Subcutaneous abdominal adipose tissue (tissue), 5 donors: ENCODE measurements at regions not wholly inside any gene's neighbourhood (a gene's known extent, or its start where the extent isn't known, plus 50 kb on each side); places are given as distances from the start of the nearest gene placed in this dataset.
"Not testable (repeated sequence)": the region's sequence is repeated elsewhere in the genome, so short reads cannot be mapped to it uniquely, and the experiment has no call there.

Source experiments
- H3K27ac ChIP-seq: one replicate; pipeline ENCODE4 v1.7.0; 2013; ENCODE audit warnings: low read depth, mild to moderate bottlenecking, inconsistent platforms, low read length, moderate library complexity
- H3K27me3 ChIP-seq, 5 donors: one replicate each; pipeline ENCODE4 v1.7.0; 2013; ENCODE audit warnings: low read length in 5 of 5, inconsistent platforms in 1 of 5; ENCODE audit not compliant: control insufficient read depth in 5 of 5, insufficient read depth in 4 of 5
- H3K36me3 ChIP-seq, 5 donors: one replicate each; pipeline ENCODE4 v1.7.0; 2013; ENCODE audit warnings: low read length in 5 of 5; ENCODE audit not compliant: control insufficient read depth in 5 of 5, insufficient read depth in 5 of 5
- H3K4me1 ChIP-seq, 5 donors: one replicate each; pipeline ENCODE4 v1.7.0; 2013; ENCODE audit warnings: low read length in 5 of 5, mild to moderate bottlenecking in 3 of 5, moderate library complexity in 1 of 5; ENCODE audit not compliant: control insufficient read depth in 5 of 5, insufficient read depth in 5 of 5
- H3K4me3 ChIP-seq, 5 donors: one replicate each; pipeline ENCODE4 v1.7.0; 2013; ENCODE audit warnings: low read length in 5 of 5, low read depth in 1 of 5
- H3K9ac ChIP-seq, 5 donors: one replicate each; pipeline ENCODE4 v1.7.0; 2013; ENCODE audit warnings: low read length in 5 of 5, mild to moderate bottlenecking in 4 of 5, moderate library complexity in 3 of 5
- H3K9me3 ChIP-seq, 5 donors: one replicate each; pipeline ENCODE4 v1.7.0; 2013; ENCODE audit warnings: low read length in 5 of 5; ENCODE audit not compliant: control insufficient read depth in 5 of 5
- donor health status: healthy.
- donor health status: healthy.
- donor health status: healthy.
- donor health status: healthy.
- donor health status: healthy.

DNA sequence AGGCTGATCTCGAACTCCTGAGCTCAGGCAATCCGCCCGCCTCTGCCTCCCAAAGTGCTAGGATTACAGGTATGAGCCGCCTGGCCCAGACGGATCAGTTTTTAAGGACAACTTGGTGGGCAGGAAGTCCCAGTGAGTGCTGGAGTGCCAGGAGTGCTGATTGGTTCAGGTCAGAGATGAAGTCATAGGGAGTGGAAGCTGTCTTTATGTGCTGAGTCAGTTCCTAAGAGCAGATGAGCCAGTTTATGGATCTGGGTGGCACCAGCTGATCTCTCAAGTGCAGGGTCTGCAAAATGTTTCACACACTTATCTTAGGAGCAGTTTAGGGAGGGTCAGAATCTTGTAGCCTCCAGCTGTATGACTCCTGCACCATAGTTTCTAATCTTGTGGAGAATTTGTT is 292.1 kb upstream of the ELAVL2 start:
- Histone ChIP-seq H3K36me3 (no peaks in the 10 kb centered on the region), H3K4me1 (no peaks in the 10 kb centered on the region), H3K27ac (no peak overlapping the region), H3K27me3 (no peaks in the 10 kb centered on the region), H3K4me3 (no peak overlapping the region), H3K9ac (no peak overlapping the region), H3K9me3 (no peaks in the 10 kb centered on the region)

DNA sequence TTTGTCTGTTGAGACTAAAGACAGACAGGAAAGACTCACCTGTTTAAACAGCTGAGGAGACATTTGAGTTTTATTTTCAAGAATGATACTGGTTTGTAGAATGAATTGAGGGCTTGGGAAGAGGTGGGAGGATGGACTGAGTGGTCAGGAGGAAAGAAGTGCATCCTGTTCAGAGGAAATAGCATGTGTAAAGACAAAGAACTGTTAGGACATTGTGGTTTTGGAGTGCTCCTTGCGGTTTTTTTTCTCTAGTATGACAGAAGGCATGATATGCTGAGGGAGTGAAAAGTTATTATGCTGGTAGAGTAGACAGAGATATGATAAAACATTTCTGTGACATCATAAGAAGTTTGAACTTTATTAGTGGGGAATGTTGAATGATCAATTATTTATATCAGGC is 270.7 kb upstream of the ELAVL2 start:
- H3K27me3 ChIP-seq = no peaks in the 10 kb centered on the region
- no peaks in the 10 kb centered on the region for H3K36me3 ChIP-seq
- H3K27ac ChIP-seq = no peak overlapping the region
- peaks cover 0 to 5% (median 0%) of the 10 kb centered on the region in 5 donors for H3K9me3 ChIP-seq
- no peak overlapping the region for H3K9ac ChIP-seq
- H3K4me1 ChIP-seq = no peaks in the 10 kb centered on the region
- H3K4me3 ChIP-seq = no peak overlapping the region

DNA sequence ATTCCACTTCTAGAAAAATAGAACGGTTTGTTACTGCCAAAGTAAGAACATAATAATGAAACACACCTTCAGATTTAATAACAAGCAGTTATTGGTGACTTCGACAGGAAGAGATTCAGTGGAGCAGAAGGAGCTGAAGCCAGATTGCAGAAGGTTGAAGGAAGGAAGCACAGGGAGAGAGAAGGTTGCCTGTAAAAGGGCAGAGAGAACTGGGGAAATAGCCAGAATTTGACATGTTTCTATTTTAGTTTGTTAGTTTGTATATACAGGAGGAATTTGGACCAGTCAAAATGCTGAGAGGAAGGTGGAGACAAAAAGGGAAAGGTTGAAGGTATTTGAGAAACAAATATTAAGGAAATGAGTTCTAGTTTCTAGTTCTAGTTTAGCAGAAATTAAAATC is 269.2 kb upstream of the ELAVL2 start:
- peaks cover 0 to 5% (median 0%) of the 10 kb centered on the region in 5 donors for H3K9me3 ChIP-seq
- no peak overlapping the region for H3K4me3 ChIP-seq
- H3K27me3 ChIP-seq = no peaks in the 10 kb centered on the region
- H3K4me1 ChIP-seq = no peaks in the 10 kb centered on the region
- H3K27ac ChIP-seq = no peak overlapping the region
- H3K9ac ChIP-seq = no peak overlapping the region
- H3K36me3 ChIP-seq = no peaks in the 10 kb centered on the region

DNA sequence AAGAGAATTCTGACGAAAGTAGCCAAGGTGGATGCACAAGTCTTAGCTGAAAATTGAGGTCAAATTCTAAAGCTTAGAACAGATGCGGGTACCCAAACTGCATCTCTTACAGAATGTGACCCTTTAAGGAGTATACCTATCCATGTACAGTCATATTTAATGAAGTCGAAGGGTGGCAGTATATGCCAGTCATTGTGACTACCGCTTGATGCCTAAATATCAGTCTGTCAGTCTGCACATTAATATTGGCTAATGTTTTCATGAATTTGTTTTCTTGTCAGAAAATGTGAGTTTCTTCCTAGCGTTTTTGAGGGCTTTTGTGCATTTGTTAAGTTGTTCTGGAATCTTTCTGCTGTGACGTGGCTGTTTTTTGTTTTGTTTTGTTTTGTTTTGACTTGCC is 264.5 kb upstream of the ELAVL2 start:
- Histone ChIP-seq H3K4me1 (no peaks in the 10 kb centered on the region), H3K27me3 (no peaks in the 10 kb centered on the region), H3K36me3 (no peaks in the 10 kb centered on the region), H3K4me3 (no peak overlapping the region), H3K9ac (no peak overlapping the region), H3K27ac (no peak overlapping the region), H3K9me3 (peaks cover 0 to 5% (median 0%) of the 10 kb centered on the region in 5 donors)

DNA sequence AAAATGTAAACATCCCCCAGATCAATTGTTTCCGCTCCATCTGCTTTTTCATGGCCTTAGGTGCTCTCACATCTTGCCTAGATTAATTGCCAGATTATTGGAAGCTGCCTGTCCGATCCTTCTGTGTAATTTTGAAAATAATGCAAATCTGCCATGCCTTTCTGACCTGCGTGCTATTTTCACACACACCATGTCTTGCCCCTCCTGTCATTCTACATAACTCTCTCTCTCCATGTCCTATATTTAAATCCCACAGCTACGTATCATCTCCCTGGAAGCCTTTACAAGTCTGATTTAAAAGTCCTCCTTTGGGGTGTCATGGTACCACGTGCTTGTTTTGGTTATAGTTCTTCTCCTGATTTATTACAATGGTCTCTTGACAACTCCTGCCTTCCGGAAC is 247.6 kb upstream of the ELAVL2 start:
- no peaks in the 10 kb centered on the region for H3K27me3 ChIP-seq
- H3K36me3 ChIP-seq = no peaks in the 10 kb centered on the region
- no peak overlapping the region for H3K27ac ChIP-seq
- peaks cover 0 to 6% (median 0%) of the 10 kb centered on the region in 5 donors for H3K9me3 ChIP-seq
- H3K4me3 ChIP-seq = no peak overlapping the region
- no peak overlapping the region for H3K9ac ChIP-seq
- peaks cover 0 to 6% (median 0%) of the 10 kb centered on the region in 5 donors for H3K4me1 ChIP-seq

DNA sequence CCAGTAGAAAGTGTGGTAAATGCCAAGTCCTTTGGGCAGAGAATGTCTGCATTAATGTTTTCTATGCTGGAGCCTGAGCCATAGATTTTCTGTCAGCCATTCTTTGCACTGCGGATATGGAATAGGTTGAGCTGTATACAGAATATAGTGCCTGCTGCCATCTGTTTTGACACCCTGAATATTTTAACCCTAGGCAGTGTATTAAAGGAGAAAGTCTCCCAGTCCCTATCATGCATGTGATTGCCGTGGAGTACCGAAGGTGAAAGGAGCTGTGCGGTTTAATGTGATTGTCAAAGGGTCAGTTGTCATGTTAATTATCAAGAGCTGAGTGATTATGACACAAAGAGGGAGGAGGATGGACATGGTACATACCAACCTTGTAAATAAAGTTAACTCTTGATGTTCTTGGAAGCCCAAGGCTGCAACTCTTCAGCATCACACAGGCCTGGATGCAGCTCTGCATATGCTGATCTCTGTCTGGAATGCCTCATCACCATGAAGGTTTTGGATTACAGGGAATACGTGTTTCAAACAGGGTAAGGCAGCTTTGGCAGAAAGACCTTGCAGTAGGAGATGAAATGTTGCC is 247.1 kb upstream of the ELAVL2 start:
- no peak overlapping the region for H3K27ac ChIP-seq
- no peaks in the 10 kb centered on the region for H3K36me3 ChIP-seq
- H3K9me3 ChIP-seq = peaks cover 0 to 5% (median 0%) of the 10 kb centered on the region in 5 donors
- peaks cover 0 to 6% (median 0%) of the 10 kb centered on the region in 5 donors for H3K4me1 ChIP-seq
- H3K4me3 ChIP-seq = no peak overlapping the region
- no peak overlapping the region for H3K9ac ChIP-seq
- no peaks in the 10 kb centered on the region for H3K27me3 ChIP-seq

DNA sequence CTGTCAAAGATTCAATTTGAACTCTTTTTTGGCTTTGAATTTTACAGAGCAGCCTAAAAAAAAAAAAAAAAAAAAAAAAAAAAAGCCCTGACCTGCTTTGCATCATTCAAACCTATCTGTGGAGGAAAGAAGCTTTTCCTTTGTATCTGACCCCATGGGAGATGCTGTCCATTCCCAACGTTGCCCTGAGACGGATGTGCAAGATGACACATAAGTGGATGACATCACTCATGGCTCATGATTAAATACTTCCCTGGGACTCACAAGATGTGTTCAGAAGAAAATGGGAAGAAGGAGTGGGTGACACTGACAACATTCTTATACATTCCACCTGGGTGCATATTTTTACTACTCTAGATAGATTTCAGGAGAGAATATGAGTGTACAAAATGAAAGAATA is 245.7 kb upstream of the ELAVL2 start:
- Histone ChIP-seq H3K4me1 (peaks cover 0 to 6% (median 0%) of the 10 kb centered on the region in 5 donors), H3K27ac (no peak overlapping the region), H3K27me3 (no peaks in the 10 kb centered on the region), H3K36me3 (no peaks in the 10 kb centered on the region), H3K9me3 (peaks cover 0 to 3% (median 0%) of the 10 kb centered on the region in 5 donors), H3K4me3 (no peak overlapping the region), H3K9ac (no peak overlapping the region)

DNA sequence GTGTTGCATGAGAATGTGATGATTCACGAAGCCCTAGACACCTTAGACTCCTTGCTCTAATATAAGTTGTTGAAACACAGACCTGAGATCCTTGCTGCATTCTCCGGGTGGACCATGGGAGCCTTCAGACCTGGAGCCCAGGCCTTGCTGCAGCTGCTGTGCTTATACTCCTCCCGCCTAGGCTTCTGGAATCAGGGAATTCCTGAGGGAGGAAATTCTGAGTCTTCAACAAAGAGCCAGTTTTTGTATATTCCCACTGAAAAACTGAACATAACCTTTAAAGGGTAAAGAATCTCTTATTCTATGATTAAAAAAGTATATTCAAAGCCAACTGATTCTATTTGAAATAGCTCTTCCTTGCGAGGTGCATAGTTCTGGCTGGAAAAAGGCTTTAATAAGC is 245.1 kb upstream of the ELAVL2 start:
- Histone ChIP-seq H3K36me3 (no peaks in the 10 kb centered on the region), H3K9ac (no peak overlapping the region), H3K4me1 (peaks cover 0 to 6% (median 0%) of the 10 kb centered on the region in 5 donors), H3K9me3 (peaks cover 0 to 3% (median 0%) of the 10 kb centered on the region in 5 donors), H3K27ac (no peak overlapping the region), H3K4me3 (no peak overlapping the region), H3K27me3 (no peaks in the 10 kb centered on the region)

DNA sequence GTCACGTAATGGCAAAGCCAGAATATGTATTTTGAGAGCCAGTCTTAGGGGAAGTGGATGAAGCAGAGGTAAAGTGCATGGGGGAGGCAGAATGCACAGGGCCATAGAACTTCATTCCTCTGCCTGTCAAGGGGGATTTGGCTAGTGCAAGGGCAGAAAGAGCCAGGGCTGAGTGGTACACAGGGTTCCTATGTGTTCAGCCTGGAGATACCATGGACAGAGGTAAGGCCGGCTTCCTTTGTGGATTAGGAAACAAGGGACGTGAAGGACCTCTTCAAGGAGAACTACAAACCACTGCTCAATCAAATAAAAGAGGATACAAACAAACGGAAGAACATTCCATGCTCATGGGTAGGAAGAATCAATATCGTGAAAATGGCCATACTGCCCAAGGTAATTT is 241.1 kb upstream of the ELAVL2 start:
- not testable (repeated sequence) for H3K27me3 ChIP-seq, H3K9me3 ChIP-seq

DNA sequence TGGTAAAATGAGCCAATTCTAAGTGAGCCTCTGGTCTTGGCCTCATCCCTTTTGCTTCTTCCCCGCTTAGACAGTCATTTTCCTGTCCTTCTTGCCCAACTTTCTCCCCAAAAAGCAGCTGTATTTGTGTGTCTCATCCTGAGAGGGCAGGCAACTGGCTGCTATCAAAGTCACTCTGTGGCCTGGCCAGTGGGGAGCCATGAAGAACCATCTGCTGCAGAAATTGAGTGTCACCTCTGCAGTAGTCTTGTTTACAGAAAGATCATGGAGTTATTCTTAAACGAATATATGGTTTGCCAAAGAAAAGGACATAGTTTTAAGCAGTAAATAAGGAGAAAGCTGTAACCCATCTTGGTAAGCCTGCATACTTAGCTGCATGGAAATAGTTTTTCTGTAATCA is 233.6 kb upstream of the ELAVL2 start:
- no peak overlapping the region for H3K9ac ChIP-seq
- H3K36me3 ChIP-seq = no peaks in the 10 kb centered on the region
- H3K4me1 ChIP-seq = no peaks in the 10 kb centered on the region
- no peak overlapping the region for H3K4me3 ChIP-seq
- H3K9me3 ChIP-seq = no peaks in the 10 kb centered on the region
- no peak overlapping the region for H3K27ac ChIP-seq
- no peaks in the 10 kb centered on the region for H3K27me3 ChIP-seq

More for the DNA sequence above, 241.1 kb upstream of the ELAVL2 start:
- not testable (repeated sequence) for H3K4me1 ChIP-seq, H3K36me3 ChIP-seq, H3K4me3 ChIP-seq, H3K9ac ChIP-seq, H3K27ac ChIP-seq

DNA sequence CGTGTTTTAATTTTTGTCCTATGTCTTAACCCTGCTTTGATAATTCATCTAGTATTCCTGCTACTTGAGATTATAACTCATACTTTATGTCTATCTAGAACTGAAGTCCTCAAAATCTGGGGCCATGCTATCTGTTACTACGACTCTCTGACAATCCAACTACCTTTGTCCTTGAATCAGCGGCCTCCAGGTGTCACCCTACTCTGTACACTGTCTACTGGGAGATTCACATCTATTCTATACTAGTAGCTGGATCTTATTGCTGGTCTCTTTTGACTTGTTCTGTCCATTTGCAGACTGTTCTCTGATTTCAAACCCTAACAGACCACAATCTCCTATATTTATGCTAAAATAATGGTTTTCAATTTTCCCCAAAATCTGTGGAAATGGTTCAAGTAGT is 225.5 kb upstream of the ELAVL2 start:
- Histone ChIP-seq H3K9ac (no peak overlapping the region), H3K4me3 (no peak overlapping the region), H3K9me3 (no peaks in the 10 kb centered on the region), H3K36me3 (no peaks in the 10 kb centered on the region), H3K27me3 (no peaks in the 10 kb centered on the region), H3K4me1 (no peaks in the 10 kb centered on the region), H3K27ac (no peak overlapping the region)
